Activated CD8-positive, alpha-beta T cell treated with anti-CD3 and anti-CD28 coated beads for 36 hours (primary cell): ENCODE measurements at regions not wholly inside any gene's neighbourhood (a gene's known extent, or its start where the extent isn't known, plus 50 kb on each side); places are given as distances from the start of the nearest gene placed in this dataset.
A peak's percentile ranks its signal among the peaks of the same experiment; 100 is the strongest.

Experiments used
- ATAC-seq: fragments of 200-7000 bp; cut with Tn5 transposase; one replicate; pipeline ENCODE4 v1.10.0; 2021; ENCODE audit warnings: mild to moderate bottlenecking, moderate library complexity
- CTCF ChIA-PET: fragments of 350-600 bp; sonication (Branson Sonifier 250); formaldehyde crosslinking; loops from one replicate; lab custom pipeline; 2021; ENCODE audit warnings: antibody characterized with exemption; lab: Charles Lee
- POLR2A ChIA-PET: fragments of 350-600 bp; sonication (Branson Sonifier 250); formaldehyde crosslinking; loops from one replicate; lab custom pipeline; 2021; ENCODE audit warnings: antibody characterized with exemption; lab: Charles Lee
- DNase-seq: peaks from one replicate; pipeline ENCODE4 v3.0.0-alpha.2; 2020
- H3K27ac Mint-ChIP-seq: one replicate; pipeline ENCODE4 v1.8.0; 2021; ENCODE audit warnings: mild to moderate bottlenecking, mixed read lengths
- H3K27me3 Mint-ChIP-seq: one replicate; pipeline ENCODE4 v1.8.0; 2021; ENCODE audit warnings: mixed read lengths
- H3K36me3 Mint-ChIP-seq: one replicate; pipeline ENCODE4 v1.8.0; 2021; ENCODE audit warnings: low read depth, mixed read lengths
- H3K4me1 Mint-ChIP-seq: one replicate; pipeline ENCODE4 v1.8.0; 2021; ENCODE audit warnings: low read depth, mixed read lengths
- H3K4me3 Mint-ChIP-seq: one replicate; pipeline ENCODE4 v1.8.0; 2021; ENCODE audit warnings: mild to moderate bottlenecking, moderate library complexity, mixed read lengths
- H3K9me3 Mint-ChIP-seq: one replicate; pipeline ENCODE4 v1.8.0; 2021; ENCODE audit warnings: mixed read lengths
- CTCF ChIP-seq: fragments of 200-600 bp; IDR thresholded peaks from one replicate; pipeline ENCODE4 v1.8.0; 2022; ENCODE audit warnings: antibody characterized with exemption, mild to moderate bottlenecking
- intact Hi-C: fragments of 100-400 bp; cut with micrococcal nuclease; formaldehyde crosslinking; loops from one replicate; pipeline ENCODE4 v1.10.0; 2022

- intact Hi-C loops: no loop called here
- no peak for TF ChIP-seq CTCF
- peaks cover under 1% of the 10 kb centered on the region for H3K27me3 Mint-ChIP-seq
- CTCF ChIA-PET: interaction anchor here (1.3 to 1.7 kb wide), 2 partner anchors 8 to 84 kb away, joined by 3 to 11 read pairs; no protein-coding TSS in a partner anchor
- POLR2A ChIA-PET: no interaction called here
- ATAC-seq (no peak), DNase-seq (no peak)
- peaks cover 3% of the 10 kb centered on the region for H3K9me3 Mint-ChIP-seq
- no peak overlapping the region for H3K4me3 Mint-ChIP-seq
- no peak overlapping the region for H3K27ac Mint-ChIP-seq
- H3K36me3 Mint-ChIP-seq: no peaks in the 10 kb centered on the region
- H3K4me1 Mint-ChIP-seq: no peaks in the 10 kb centered on the region
Observed at GRCh38 chr14:87813211-87813610, 179.8 kb downstream of the GALC start.

GRCh38 chr14:87811246-87811645 is 181.7 kb downstream of the GALC start:
- no peaks in the 10 kb centered on the region for H3K9me3 Mint-ChIP-seq
- no peaks in the 10 kb centered on the region for H3K36me3 Mint-ChIP-seq
- ATAC-seq (no peak), DNase-seq (no peak)
- H3K4me1 Mint-ChIP-seq: no peaks in the 10 kb centered on the region
- no peak overlapping the region for H3K4me3 Mint-ChIP-seq
- POLR2A ChIA-PET: no interaction called here
- intact Hi-C loops: no loop called here
- H3K27me3 Mint-ChIP-seq: no peaks in the 10 kb centered on the region
- TF ChIP-seq CTCF: no peak
- CTCF ChIA-PET: interaction anchor here (0.7 kb wide), 1 partner anchor 66 kb away, joined by 3 read pairs; no protein-coding TSS in a partner anchor
- no peak overlapping the region for H3K27ac Mint-ChIP-seq

- DNase-seq (no peak), ATAC-seq (no peak)
- CTCF ChIA-PET: no interaction called here
- Mint-ChIP-seq H3K27me3 (no peaks in the 10 kb centered on the region), H3K4me3 (no peak overlapping the region), H3K27ac (no peak overlapping the region), H3K4me1 (no peaks in the 10 kb centered on the region), H3K36me3 (no peaks in the 10 kb centered on the region), H3K9me3 (no peaks in the 10 kb centered on the region)
- POLR2A ChIA-PET: no interaction called here
- intact Hi-C loops: no loop called here
- no peak for TF ChIP-seq CTCF
Observed at GRCh38 chr14:87810711-87811110, 182.3 kb downstream of the GALC start.

GRCh38 chr14:87809261-87809660 is 183.7 kb downstream of the GALC start:
- no peaks in the 10 kb centered on the region for H3K27me3 Mint-ChIP-seq
- DNase-seq (no peak), ATAC-seq (no peak)
- CTCF ChIA-PET: no interaction called here
- H3K27ac Mint-ChIP-seq: no peak overlapping the region
- no peaks in the 10 kb centered on the region for H3K4me1 Mint-ChIP-seq
- POLR2A ChIA-PET: no interaction called here
- intact Hi-C loops: no loop called here
- H3K9me3 Mint-ChIP-seq: no peaks in the 10 kb centered on the region
- H3K36me3 Mint-ChIP-seq: no peaks in the 10 kb centered on the region
- no peak overlapping the region for H3K4me3 Mint-ChIP-seq
- no peak for TF ChIP-seq CTCF

- peak; percentile 72 for ATAC-seq
- Mint-ChIP-seq H3K9me3 (no peaks in the 10 kb centered on the region), H3K4me3 (no peak overlapping the region), H3K36me3 (no peaks in the 10 kb centered on the region), H3K27me3 (no peaks in the 10 kb centered on the region), H3K4me1 (no peaks in the 10 kb centered on the region), H3K27ac (no peak overlapping the region)
- POLR2A ChIA-PET: interaction anchor here (0.7 kb wide), 1 partner anchor 42 kb away, joined by 4 read pairs; no protein-coding TSS in a partner anchor
- intact Hi-C loops: loop anchor here (2.0 kb wide), 1 partner anchor 91 kb away; no protein-coding TSS in a partner anchor
- DNase-seq: peak; percentile 69
- peak; percentile 97 for TF ChIP-seq CTCF
- CTCF ChIA-PET: interaction anchor here (0.6 to 5.1 kb wide), 26 partner anchors 8 to 423 kb away, joined by 3 to 74 read pairs (median 4); no protein-coding TSS in a partner anchor
Observed at GRCh38 chr14:87805315-87805723, 187.7 kb downstream of the GALC start.
